GM18502 (cell line): ENCODE measurements at regions not wholly inside any gene's neighbourhood (a gene's known extent, or its start where the extent isn't known, plus 50 kb on each side); places are given as distances from the start of the nearest gene placed in this dataset.
"Not testable (repeated sequence)": the region's sequence is repeated elsewhere in the genome, so short reads cannot be mapped to it uniquely, and the experiment has no call there.

ENCODE experiments used
- ATAC-seq: cut with Tn5 transposase; IDR thresholded peaks from one replicate; pipeline ENCODE4 v1.9.1; 2021; ENCODE audit warnings: mild to moderate bottlenecking; ENCODE audit not compliant: unreplicated experiment, poor library complexity

DNA sequence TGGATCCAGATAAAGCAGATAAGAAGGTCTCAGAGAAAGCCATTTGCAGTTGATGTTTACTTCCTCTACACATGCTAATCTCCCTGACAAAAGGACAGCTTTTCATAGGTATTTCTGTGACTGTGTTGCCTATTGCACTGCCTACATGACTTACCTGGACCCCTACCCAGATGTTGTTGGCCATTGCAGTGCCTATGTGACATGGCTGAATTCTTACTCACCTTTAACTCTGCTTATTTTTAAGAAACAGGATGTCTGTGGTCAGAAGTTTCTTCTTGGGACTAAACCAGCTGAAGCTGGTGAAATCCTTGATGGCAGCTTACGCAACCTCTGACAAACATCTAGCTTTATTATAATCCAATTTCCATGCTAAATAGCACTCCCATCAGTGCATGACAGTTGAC lies 50.7 kb downstream of the PPIAL4D start:
- not testable (repeated sequence) for ATAC-seq

GRCh38 chr1:145189543-145190030 lies 52.4 kb downstream of the PPIAL4D start:
- not testable (repeated sequence) for ATAC-seq

DNA sequence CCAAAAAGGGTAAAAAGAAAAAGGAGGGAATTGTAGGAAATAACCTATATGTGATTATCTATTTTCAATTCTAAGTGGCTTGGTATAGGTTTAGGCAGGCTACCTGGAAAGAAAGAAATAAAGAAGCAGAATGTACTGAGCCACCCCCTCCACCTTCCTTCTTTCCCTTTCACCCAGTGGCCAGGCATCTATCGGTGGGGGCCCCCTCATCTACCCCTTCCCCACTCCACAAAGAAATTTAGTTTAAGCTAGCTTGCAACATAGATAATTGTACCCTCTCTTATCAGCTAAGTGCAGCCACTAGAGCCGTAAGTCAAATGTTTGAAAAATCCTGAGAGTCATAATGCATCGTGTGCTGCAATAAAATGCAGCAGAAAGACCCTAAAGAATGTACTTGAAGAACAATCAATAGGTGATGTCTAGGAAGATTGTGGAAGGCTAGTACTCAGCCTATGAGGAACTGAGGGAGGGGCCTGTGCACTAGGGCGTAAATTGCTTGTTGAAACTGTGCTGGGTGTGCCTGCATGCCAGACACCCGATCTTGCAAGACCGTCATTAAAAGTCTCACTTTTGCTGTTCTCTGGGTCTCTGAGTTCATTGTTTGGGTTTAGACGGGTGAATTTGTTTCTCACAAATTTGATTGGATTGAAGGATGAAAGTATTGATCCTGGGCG lies 53.0 kb downstream of the PPIAL4D start:
- ATAC-seq: not testable (repeated sequence)

- ATAC-seq: peak; percentile 69
Measured at GRCh38 chr1:145182606-145183413, 59.2 kb downstream of the PPIAL4D start.

DNA sequence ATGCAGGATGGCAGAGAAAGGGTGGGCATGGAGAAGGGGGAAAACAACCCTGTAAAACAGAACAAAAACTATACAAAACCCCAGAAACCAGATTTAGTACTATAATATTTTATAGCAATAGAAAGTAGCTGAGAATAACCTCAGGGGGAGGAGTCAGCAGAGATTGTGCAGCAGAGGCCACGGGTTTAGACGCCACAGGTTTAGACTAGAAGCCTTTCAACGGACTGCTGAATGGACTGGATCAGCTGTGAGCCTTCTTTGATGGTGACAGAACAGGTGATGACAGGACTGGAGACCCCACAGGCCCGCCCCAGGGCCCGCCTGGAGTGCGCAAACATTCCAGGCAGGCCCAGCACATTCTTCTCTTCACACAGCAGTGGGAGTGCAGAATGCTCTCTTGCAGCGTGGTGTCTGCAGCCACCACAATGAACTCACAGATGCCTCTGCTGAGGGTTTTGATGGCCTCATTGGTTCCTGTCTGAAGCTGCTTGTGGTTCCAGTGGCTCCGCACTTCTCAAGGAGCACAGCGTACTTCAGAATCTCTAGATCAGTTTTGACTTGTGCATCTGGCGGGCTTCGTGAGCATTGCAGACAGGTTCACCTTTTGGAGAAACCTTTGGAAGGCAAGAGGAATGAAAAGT lies 65.6 kb downstream of the PPIAL4D start:
- ATAC-seq: not testable (repeated sequence)

DNA sequence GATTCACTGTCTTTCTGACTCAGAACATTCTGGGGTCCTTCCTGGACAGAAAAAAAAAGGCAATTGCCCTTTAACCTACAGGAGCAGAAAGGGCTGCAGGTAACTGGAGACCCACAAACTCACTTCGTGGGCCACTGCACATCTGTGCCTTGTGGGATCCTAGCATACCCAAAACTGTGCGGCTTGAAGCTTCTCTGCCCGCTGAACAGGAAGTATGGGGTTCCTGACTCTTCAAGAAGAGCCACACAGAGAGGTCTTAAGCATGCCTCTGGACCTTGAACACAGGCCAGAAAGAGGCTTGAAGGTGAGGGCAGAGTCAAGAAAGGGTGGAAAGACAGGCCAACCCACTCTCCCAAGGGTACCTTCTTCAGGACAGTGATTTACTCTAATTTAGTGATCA lies 67.6 kb downstream of the PPIAL4D start:
- not testable (repeated sequence) for ATAC-seq

DNA sequence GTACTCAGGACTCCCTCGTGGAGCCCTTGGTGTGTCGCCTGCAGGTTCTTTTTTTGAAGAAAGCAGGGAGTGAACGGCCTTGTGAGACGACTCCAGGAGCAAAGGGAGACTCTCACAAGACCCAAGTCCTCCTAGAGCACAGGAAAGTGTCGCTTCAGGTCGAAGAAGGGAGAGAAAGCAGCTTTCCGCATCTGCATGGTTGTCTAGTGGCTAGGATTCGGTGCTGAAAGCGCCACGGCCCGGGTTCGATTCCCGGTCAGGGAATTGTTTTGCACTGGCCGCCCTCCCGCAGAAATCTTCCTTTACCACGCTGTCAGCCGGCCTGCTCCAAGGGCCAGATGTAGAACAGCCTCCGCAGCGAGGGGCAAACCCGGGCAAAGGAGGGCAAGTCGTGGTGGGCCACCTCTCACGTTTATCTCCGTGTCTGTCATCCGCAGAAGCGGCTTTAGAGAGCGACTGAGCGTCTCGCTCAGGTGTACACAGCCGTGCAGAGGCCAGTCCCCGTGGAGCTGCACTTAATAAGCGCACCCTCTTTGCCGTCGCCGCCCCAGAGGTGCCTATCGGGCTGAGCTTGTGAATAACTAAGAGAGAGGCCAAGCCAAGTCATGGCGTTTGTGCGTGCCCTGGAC lies 72.6 kb downstream of the FAM72D start:
- ATAC-seq: not testable (repeated sequence)

GRCh38 chr1:145164360-145164759 lies 68.6 kb downstream of the FAM72D start:
- not testable (repeated sequence) for ATAC-seq
